Hematopoietic multipotent progenitor cell treated with erythropoietin and hydrocortisone succinate and interleukin-3 and kit ligand, for 6 days (in vitro differentiated cells): ENCODE measurements at regions not wholly inside any gene's neighbourhood (a gene's known extent, or its start where the extent isn't known, plus 50 kb on each side); places are given as distances from the start of the nearest gene placed in this dataset.

Experiments
- DNase-seq: peaks from one replicate; pipeline ENCODE4 v3.0.0-alpha.2; 2015

- no peak for DNase-seq
Observed at GRCh38 chr12:116404913-116405611, 127.6 kb upstream of the MED13L start.

- DNase-seq = peak; percentile 73
Observed at GRCh38 chr12:116406529-116406928, 129.0 kb upstream of the MED13L start.

- no peak for DNase-seq
Observed at GRCh38 chr12:116408489-116409250, 131.2 kb upstream of the MED13L start.

- no peak for DNase-seq
Observed at GRCh38 chr12:116411977-116412376, 134.5 kb upstream of the MED13L start.

- no peak for DNase-seq
Observed at GRCh38 chr12:116414891-116415290, 137.4 kb upstream of the MED13L start.

- DNase-seq = no peak
Observed at GRCh38 chr12:116415408-116416108, 138.1 kb upstream of the MED13L start.

GRCh38 chr12:116416166-116416565 lies 138.7 kb upstream of the MED13L start:
- DNase-seq = no peak

- no peak for DNase-seq
Observed at GRCh38 chr12:116418551-116418950, 140.6 kb upstream of the MAP1LC3B2 start.

GRCh38 chr12:116420227-116420880 lies 138.8 kb upstream of the MAP1LC3B2 start:
- no peak for DNase-seq

GRCh38 chr12:116421785-116422538 lies 137.2 kb upstream of the MAP1LC3B2 start:
- DNase-seq = no peak

- no peak for DNase-seq
Observed at GRCh38 chr12:116423094-116423493, 136.1 kb upstream of the MAP1LC3B2 start.

- no peak for DNase-seq
Observed at GRCh38 chr12:116425256-116426193, 133.7 kb upstream of the MAP1LC3B2 start.

GRCh38 chr12:116426391-116427136 lies 132.6 kb upstream of the MAP1LC3B2 start:
- no peak for DNase-seq

GRCh38 chr12:116427200-116427930 lies 131.8 kb upstream of the MAP1LC3B2 start:
- no peak for DNase-seq

- DNase-seq = no peak
Observed at GRCh38 chr12:116429826-116430360, 129.3 kb upstream of the MAP1LC3B2 start.

GRCh38 chr12:116430911-116431565 lies 128.1 kb upstream of the MAP1LC3B2 start:
- DNase-seq = no peak

- DNase-seq = no peak
Observed at GRCh38 chr12:116431677-116432300, 127.4 kb upstream of the MAP1LC3B2 start.

GRCh38 chr12:116432314-116432750 lies 126.8 kb upstream of the MAP1LC3B2 start:
- no peak for DNase-seq
